ENCODE measurements at regions not wholly inside any gene's neighbourhood (a gene's known extent, or its start where the extent isn't known, plus 50 kb on each side); places are given as distances from the start of the nearest gene placed in this dataset.

DNA sequence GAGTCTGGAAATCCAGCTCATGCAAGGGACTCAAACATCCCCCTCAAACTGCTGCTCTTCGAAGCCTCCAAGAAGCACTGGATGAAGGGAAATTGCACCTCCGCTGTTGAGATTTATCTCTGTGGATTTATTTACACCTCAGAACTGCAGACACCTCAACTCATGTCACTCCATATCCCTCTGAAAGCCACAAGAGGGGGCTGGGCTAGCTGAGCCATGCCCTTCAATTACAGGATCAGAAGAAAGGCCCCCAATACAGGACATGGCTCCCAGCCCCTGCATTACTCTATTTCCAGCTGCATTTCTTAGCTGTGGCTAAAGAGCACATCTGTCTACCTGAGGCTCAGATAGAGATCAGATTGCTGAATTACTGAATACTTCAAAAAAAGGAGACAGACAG, 103.1 kb upstream of the DYNLRB2 start:
- no peak overlapping the region for H3K4me2 ChIP-seq (ENCODE audit: low read length)
- no peaks in the 10 kb centered on the region for H3K27me3 ChIP-seq (ENCODE audit: control insufficient read depth, insufficient read depth, low read length)

DNA sequence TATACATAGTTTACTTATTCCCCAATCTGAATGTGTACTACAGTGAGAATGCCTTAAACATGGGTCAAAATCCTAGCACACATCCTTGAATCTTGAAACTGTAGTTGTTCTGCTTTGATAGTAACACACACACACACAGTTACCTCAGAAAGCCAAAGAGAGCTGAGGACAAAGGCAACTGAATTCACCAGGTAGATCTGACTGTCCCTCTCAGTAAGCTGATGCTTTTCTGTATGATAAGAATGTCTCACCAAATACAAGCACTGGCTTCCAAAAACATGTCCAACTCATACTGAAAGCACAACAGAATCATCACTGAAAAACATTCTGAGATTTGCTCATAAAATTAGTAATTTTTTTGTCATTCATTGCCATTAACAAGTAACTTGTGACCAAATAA, 104.3 kb upstream of the DYNLRB2 start:
- TF ChIP-seq, protein P1, sequence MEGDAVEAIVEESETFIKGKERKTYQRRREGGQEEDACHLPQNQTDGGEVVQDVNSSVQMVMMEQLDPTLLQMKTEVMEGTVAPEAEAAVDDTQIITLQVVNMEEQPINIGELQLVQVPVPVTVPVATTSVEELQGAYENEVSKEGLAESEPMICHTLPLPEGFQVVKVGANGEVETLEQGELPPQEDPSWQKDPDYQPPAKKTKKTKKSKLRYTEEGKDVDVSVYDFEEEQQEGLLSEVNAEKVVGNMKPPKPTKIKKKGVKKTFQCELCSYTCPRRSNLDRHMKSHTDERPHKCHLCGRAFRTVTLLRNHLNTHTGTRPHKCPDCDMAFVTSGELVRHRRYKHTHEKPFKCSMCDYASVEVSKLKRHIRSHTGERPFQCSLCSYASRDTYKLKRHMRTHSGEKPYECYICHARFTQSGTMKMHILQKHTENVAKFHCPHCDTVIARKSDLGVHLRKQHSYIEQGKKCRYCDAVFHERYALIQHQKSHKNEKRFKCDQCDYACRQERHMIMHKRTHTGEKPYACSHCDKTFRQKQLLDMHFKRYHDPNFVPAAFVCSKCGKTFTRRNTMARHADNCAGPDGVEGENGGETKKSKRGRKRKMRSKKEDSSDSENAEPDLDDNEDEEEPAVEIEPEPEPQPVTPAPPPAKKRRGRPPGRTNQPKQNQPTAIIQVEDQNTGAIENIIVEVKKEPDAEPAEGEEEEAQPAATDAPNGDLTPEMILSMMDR (IDR thresholded peaks at IDR 0.05): no peak
- Histone ChIP-seq H3K27me3 (ENCODE audit: control insufficient read depth, insufficient read depth, low read length) (no peaks in the 10 kb centered on the region), H3K36me3 (ENCODE audit: control insufficient read depth, insufficient read depth, low read length) (no peaks in the 10 kb centered on the region), H3K9ac (no peak overlapping the region), H3K9me3 (ENCODE audit: control insufficient read depth, low read length) (no peaks in the 10 kb centered on the region), H3K4me1 (no peaks in the 10 kb centered on the region), H3K4me2 (ENCODE audit: low read length) (no peak overlapping the region), H3K27ac (no peak overlapping the region), H3K79me2 (no peaks in the 10 kb centered on the region), H3K4me3 (ENCODE audit: low read depth, low read length) (no peak overlapping the region), H2AFZ (no peak overlapping the region)

More for the DNA sequence above, 103.1 kb upstream of the DYNLRB2 start:
- no peaks in the 10 kb centered on the region for H3K9me3 ChIP-seq (ENCODE audit: control insufficient read depth, low read length)
- no peak overlapping the region for H3K9ac ChIP-seq
- H3K4me3 ChIP-seq (ENCODE audit: low read depth, low read length): no peak overlapping the region
- H3K4me1 ChIP-seq: no peaks in the 10 kb centered on the region
- no peak overlapping the region for H2AFZ ChIP-seq
- H3K79me2 ChIP-seq: no peaks in the 10 kb centered on the region
- H3K27ac ChIP-seq: no peak overlapping the region
- TF ChIP-seq, protein P1 (IDR thresholded peaks at IDR 0.05): no peak
- no peaks in the 10 kb centered on the region for H3K36me3 ChIP-seq (ENCODE audit: control insufficient read depth, insufficient read depth, low read length)

DNA sequence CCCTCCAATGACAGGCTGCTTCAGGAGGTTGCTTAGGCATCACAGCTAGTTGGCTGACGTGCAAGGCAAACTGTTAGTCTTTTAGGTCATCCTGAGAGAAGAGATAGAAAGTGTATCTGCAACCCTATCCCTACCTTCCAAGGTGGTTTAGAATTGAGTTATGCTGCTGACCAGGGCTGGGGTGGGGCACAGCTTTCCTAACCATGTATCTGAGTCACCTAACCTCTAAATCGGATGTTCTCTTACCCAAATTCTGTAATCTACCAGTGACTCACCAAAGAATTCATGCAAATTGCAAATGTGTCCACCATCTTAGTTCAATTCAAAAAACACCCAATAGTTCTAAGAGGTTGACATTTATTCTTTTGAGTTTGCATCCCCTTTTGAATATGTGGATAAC, 107.2 kb upstream of the DYNLRB2 start:
- no peak overlapping the region for H2AFZ ChIP-seq
- no peak overlapping the region for H3K4me3 ChIP-seq (ENCODE audit: low read depth, low read length)
- no peak overlapping the region for H3K9ac ChIP-seq
- H3K36me3 ChIP-seq (ENCODE audit: control insufficient read depth, insufficient read depth, low read length): no peaks in the 10 kb centered on the region
- H3K9me3 ChIP-seq (ENCODE audit: control insufficient read depth, low read length): no peaks in the 10 kb centered on the region
- H3K4me2 ChIP-seq (ENCODE audit: low read length): no peak overlapping the region
- H3K4me1 ChIP-seq: no peaks in the 10 kb centered on the region
- H3K79me2 ChIP-seq: no peaks in the 10 kb centered on the region
- H3K27me3 ChIP-seq (ENCODE audit: control insufficient read depth, insufficient read depth, low read length): no peaks in the 10 kb centered on the region
- no peak overlapping the region for H3K27ac ChIP-seq
- TF ChIP-seq, protein P1 (IDR thresholded peaks at IDR 0.05): no peak

DNA sequence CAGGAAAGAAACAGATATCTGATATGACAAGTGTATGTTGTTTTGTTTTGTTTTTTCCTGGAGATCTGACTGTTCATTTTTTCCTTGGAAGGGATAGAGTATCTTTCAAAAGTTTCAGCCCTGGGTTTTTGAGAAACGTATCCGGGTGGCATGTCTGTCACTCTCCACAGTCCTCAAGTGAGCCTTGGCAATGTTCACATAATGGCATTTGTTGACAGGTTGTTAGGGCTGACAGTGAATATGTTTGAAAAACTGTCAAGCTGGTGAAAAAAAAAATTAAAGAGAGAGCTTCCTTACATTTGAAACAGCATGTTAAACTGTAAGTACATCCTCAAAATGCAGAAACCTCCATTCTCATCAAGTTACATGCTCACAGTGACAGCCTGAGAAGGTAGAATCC, 113.0 kb upstream of the DYNLRB2 start:
- H3K27ac ChIP-seq: no peak overlapping the region
- no peak overlapping the region for H3K4me2 ChIP-seq (ENCODE audit: low read length)
- no peaks in the 10 kb centered on the region for H3K4me1 ChIP-seq
- no peaks in the 10 kb centered on the region for H3K9me3 ChIP-seq (ENCODE audit: control insufficient read depth, low read length)
- H2AFZ ChIP-seq: no peak overlapping the region
- TF ChIP-seq, protein P1 (IDR thresholded peaks at IDR 0.05): no peak
- H3K36me3 ChIP-seq (ENCODE audit: control insufficient read depth, insufficient read depth, low read length): no peaks in the 10 kb centered on the region
- H3K27me3 ChIP-seq (ENCODE audit: control insufficient read depth, insufficient read depth, low read length): no peaks in the 10 kb centered on the region
- H3K4me3 ChIP-seq (ENCODE audit: low read depth, low read length): no peak overlapping the region
- no peaks in the 10 kb centered on the region for H3K79me2 ChIP-seq
- H3K9ac ChIP-seq: no peak overlapping the region

DNA sequence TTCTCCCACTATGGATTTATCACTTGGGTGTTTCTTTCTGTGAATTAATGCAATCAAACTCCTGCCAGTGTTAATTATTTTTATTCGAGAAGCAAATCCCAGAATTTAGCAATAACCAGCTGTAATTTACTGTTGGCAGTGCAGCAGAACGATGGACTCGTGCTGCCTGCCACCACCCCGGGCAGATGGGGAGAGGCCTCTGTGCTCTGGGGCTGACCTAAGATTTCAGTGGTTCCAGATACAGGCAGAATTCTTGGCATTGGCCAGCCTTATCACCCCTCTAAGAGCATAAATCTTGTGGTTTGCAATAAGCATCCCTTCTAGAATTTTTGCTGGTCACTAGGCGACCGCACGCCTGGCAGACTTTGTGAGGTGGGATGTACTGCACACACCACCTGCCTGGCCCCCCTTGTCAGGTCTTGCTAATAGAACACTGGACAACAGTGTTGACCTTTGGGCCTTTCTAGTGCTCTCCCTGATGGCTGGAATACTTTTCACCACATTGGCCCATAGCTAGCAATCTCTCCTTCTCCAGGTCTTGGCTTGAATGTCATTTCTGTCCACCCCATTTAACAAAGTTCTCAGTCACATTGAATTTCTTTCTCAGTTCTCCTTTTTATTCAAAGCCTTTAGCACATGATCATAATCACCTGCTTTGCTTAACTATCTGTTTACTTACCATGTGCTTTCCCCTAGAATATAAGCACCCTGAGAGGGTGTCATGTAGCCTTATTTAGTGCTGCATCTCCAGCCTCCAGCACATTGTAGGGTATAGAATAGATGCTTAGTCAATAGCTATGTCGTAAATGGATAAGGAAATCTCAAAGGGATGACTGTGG, 122.1 kb upstream of the DYNLRB2 start:
- H3K36me3 ChIP-seq (ENCODE audit: control insufficient read depth, insufficient read depth, low read length): no peaks in the 10 kb centered on the region
- H3K9me3 ChIP-seq (ENCODE audit: control insufficient read depth, low read length): no peaks in the 10 kb centered on the region
- TF ChIP-seq, protein P1 (IDR thresholded peaks at IDR 0.05): no peak

More for the DNA sequence above, 122.1 kb upstream of the DYNLRB2 start:
- Histone ChIP-seq H3K4me2 (ENCODE audit: low read length) (no peak overlapping the region), H2AFZ (no peak overlapping the region), H3K9ac (no peak overlapping the region), H3K79me2 (no peaks in the 10 kb centered on the region), H3K27me3 (ENCODE audit: control insufficient read depth, insufficient read depth, low read length) (no peaks in the 10 kb centered on the region), H3K4me1 (no peaks in the 10 kb centered on the region), H3K27ac (no peak overlapping the region), H3K4me3 (ENCODE audit: low read depth, low read length) (no peak overlapping the region)

Measured in parathyroid adenoma (tissue), 2 donors.